ENCODE measurements at regions not wholly inside any gene's neighbourhood (a gene's known extent, or its start where the extent isn't known, plus 50 kb on each side); places are given as distances from the start of the nearest gene placed in this dataset.

- TF ChIP-seq PKNOX1 (IDR thresholded peaks at IDR 0.05): no peak
- no peak for TF ChIP-seq TARDBP (IDR thresholded peaks at IDR 0.05)
- TF ChIP-seq FOXM1 (IDR thresholded peaks at IDR 0.05; ENCODE audit: borderline replicate concordance): no peak
- TF ChIP-seq L3MBTL2 (conservative IDR thresholded peaks at IDR 0.05): no peak
- no peak for TF ChIP-seq NFRKB (IDR thresholded peaks at IDR 0.05)
- no peak for TF ChIP-seq CTBP1 (IDR thresholded peaks at IDR 0.05; ENCODE audit: borderline replicate concordance)
- no peak for TF ChIP-seq ZNF384 (IDR thresholded peaks at IDR 0.05)
Measured at GRCh38 chr21:18907076-18907475, 503.5 kb upstream of the TMPRSS15 start.

All from HEK293T (cell line).